IPS DF 6.9 (cell line): ENCODE measurements at regions not wholly inside any gene's neighbourhood (a gene's known extent, or its start where the extent isn't known, plus 50 kb on each side); places are given as distances from the start of the nearest gene placed in this dataset.
A peak's percentile ranks its signal among the peaks of the same experiment; 100 is the strongest.

Experiments
- DNase-seq: peaks from one replicate; pipeline ENCODE4 v3.0.0-alpha.2; 2013; ENCODE audit warnings: low read depth, low spot score
- H3K27ac ChIP-seq: one replicate; pipeline ENCODE4 v1.5.1; 2013; ENCODE audit warnings: low read length, control low read depth
- H3K27me3 ChIP-seq: 2 replicates; pipeline ENCODE4 v1.6.1; 2013; ENCODE audit warnings: mild to moderate bottlenecking, low read length; ENCODE audit not compliant: control insufficient read depth, insufficient read depth
- H3K36me3 ChIP-seq: 2 replicates; pipeline ENCODE4 v1.6.1; 2013; ENCODE audit warnings: low read length; ENCODE audit not compliant: control insufficient read depth, insufficient read depth
- H3K4me1 ChIP-seq: 2 replicates; pipeline ENCODE4 v1.6.1; 2013; ENCODE audit warnings: low read length; ENCODE audit not compliant: control insufficient read depth, insufficient read depth
- H3K4me3 ChIP-seq: 2 replicates; pipeline ENCODE4 v1.5.1; 2013; ENCODE audit warnings: mild to moderate bottlenecking, low read length
- H3K9me3 ChIP-seq: 2 replicates; pipeline ENCODE4 v1.6.1; 2013; ENCODE audit warnings: low read length, inconsistent platforms; ENCODE audit not compliant: control insufficient read depth, insufficient read depth
- WGBS: extraction: QIAGEN DNeasy Blood & Tissue Kit; methylation state at CpG from one replicate; pipeline ENCODE4 v1.1.7; 2013; ENCODE audit warnings: mixed read lengths, missing lambda C conversion rate; ENCODE audit not compliant: insufficient read length, insufficient coverage; 5-methylcytosine and 5-hydroxymethylcytosine counted together

- Histone ChIP-seq H3K4me1 (no peaks in the 10 kb centered on the region), H3K36me3 (no peaks in the 10 kb centered on the region), H3K9me3 (no peaks in the 10 kb centered on the region; the same call in 1 of the 2 replicates), H3K4me3 (no peak overlapping the region), H3K27ac (no peak overlapping the region), H3K27me3 (no peaks in the 10 kb centered on the region)
- no CpG with 5 or more reads among the region's 3 CpGs for WGBS
- DNase-seq: no peak
These were observed 301.0 kb upstream of the UMPS start for GRCh38 chr3:124429129-124429815.

- Histone ChIP-seq H3K4me3 (no peak overlapping the region), H3K27me3 (no peaks in the 10 kb centered on the region), H3K36me3 (no peaks in the 10 kb centered on the region), H3K9me3 (no peaks in the 10 kb centered on the region; the same call in 1 of the 2 replicates), H3K4me1 (no peaks in the 10 kb centered on the region), H3K27ac (no peak overlapping the region)
- DNase-seq: no peak
- no CpG with 5 or more reads among the region's 4 CpGs for WGBS
These were observed 298.8 kb upstream of the UMPS start for GRCh38 chr3:124431331-124431994.

GRCh38 chr3:124434176-124434575 lies 296.1 kb upstream of the UMPS start:
- Histone ChIP-seq H3K4me3 (no peak overlapping the region), H3K9me3 (no peaks in the 10 kb centered on the region; the same call in 1 of the 2 replicates), H3K36me3 (no peaks in the 10 kb centered on the region), H3K4me1 (no peaks in the 10 kb centered on the region), H3K27ac (no peak overlapping the region), H3K27me3 (no peaks in the 10 kb centered on the region)
- no CpG with 5 or more reads among the region's 10 CpGs for WGBS
- DNase-seq: no peak

GRCh38 chr3:124435467-124435866 lies 294.8 kb upstream of the UMPS start:
- Histone ChIP-seq H3K36me3 (no peaks in the 10 kb centered on the region), H3K4me1 (no peaks in the 10 kb centered on the region), H3K27me3 (no peaks in the 10 kb centered on the region), H3K9me3 (no peaks in the 10 kb centered on the region; the same call in 1 of the 2 replicates), H3K4me3 (no peak overlapping the region), H3K27ac (no peak overlapping the region)
- no CpG with 5 or more reads among the region's 2 CpGs for WGBS
- DNase-seq: no peak

- no CpG with 5 or more reads among the region's 4 CpGs for WGBS
- no peak overlapping the region for H3K27ac ChIP-seq
These were observed 291.4 kb upstream of the UMPS start for GRCh38 chr3:124438813-124439212.

GRCh38 chr3:124439603-124440002 lies 290.6 kb upstream of the UMPS start:
- Histone ChIP-seq H3K36me3 (no peaks in the 10 kb centered on the region), H3K9me3 (no peaks in the 10 kb centered on the region), H3K4me1 (no peaks in the 10 kb centered on the region), H3K27me3 (no peaks in the 10 kb centered on the region), H3K4me3 (no peak overlapping the region), H3K27ac (no peak overlapping the region)
- no CpG with 5 or more reads among the region's 1 CpG for WGBS
- no peak for DNase-seq

More at GRCh38 chr3:124438813-124439212, 291.4 kb upstream of the UMPS start:
- no peaks in the 10 kb centered on the region for H3K36me3 ChIP-seq
- no peaks in the 10 kb centered on the region for H3K27me3 ChIP-seq
- peak; percentile 13 for DNase-seq
- H3K9me3 ChIP-seq: no peaks in the 10 kb centered on the region; the same call in 1 of the 2 replicates
- H3K4me3 ChIP-seq: no peak overlapping the region
- H3K4me1 ChIP-seq: no peaks in the 10 kb centered on the region

GRCh38 chr3:124441766-124442165 lies 288.5 kb upstream of the UMPS start:
- Histone ChIP-seq H3K9me3 (no peaks in the 10 kb centered on the region), H3K4me3 (no peak overlapping the region), H3K27ac (no peak overlapping the region), H3K36me3 (no peaks in the 10 kb centered on the region), H3K27me3 (no peaks in the 10 kb centered on the region), H3K4me1 (no peaks in the 10 kb centered on the region)
- WGBS: no CpG with 5 or more reads among the region's 9 CpGs
- no peak for DNase-seq

GRCh38 chr3:124442463-124442862 lies 287.8 kb upstream of the UMPS start:
- no peaks in the 10 kb centered on the region for H3K36me3 ChIP-seq
- no peaks in the 10 kb centered on the region for H3K9me3 ChIP-seq
- no peak overlapping the region for H3K27ac ChIP-seq
- WGBS: no CpG with 5 or more reads among the region's 2 CpGs
- no peak overlapping the region for H3K4me3 ChIP-seq
- H3K27me3 ChIP-seq: no peaks in the 10 kb centered on the region
- no peak for DNase-seq
- no peaks in the 10 kb centered on the region for H3K4me1 ChIP-seq

- no CpG with 5 or more reads among the region's 1 CpG for WGBS
These were observed 286.8 kb upstream of the UMPS start for GRCh38 chr3:124443446-124443845.

GRCh38 chr3:124444075-124444474 lies 286.2 kb upstream of the UMPS start:
- H3K4me3 ChIP-seq: no peak overlapping the region
- no CpG with 5 or more reads among the region's 2 CpGs for WGBS

More at GRCh38 chr3:124443446-124443845, 286.8 kb upstream of the UMPS start:
- no peak overlapping the region for H3K4me3 ChIP-seq
- H3K36me3 ChIP-seq: no peaks in the 10 kb centered on the region
- H3K27ac ChIP-seq: no peak overlapping the region
- H3K4me1 ChIP-seq: no peaks in the 10 kb centered on the region
- no peak for DNase-seq
- H3K9me3 ChIP-seq: no peaks in the 10 kb centered on the region
- H3K27me3 ChIP-seq: no peaks in the 10 kb centered on the region

More at GRCh38 chr3:124444075-124444474, 286.2 kb upstream of the UMPS start:
- DNase-seq: no peak
- no peaks in the 10 kb centered on the region for H3K4me1 ChIP-seq
- H3K9me3 ChIP-seq: no peaks in the 10 kb centered on the region
- no peak overlapping the region for H3K27ac ChIP-seq
- no peaks in the 10 kb centered on the region for H3K36me3 ChIP-seq
- no peaks in the 10 kb centered on the region for H3K27me3 ChIP-seq
